22Rv1 (cell line): ENCODE measurements at regions not wholly inside any gene's neighbourhood (a gene's known extent, or its start where the extent isn't known, plus 50 kb on each side); places are given as distances from the start of the nearest gene placed in this dataset.

Experiments
- ZFX ChIP-seq: fragments of 450-650 bp; IDR thresholded peaks from 2 replicates; pipeline ENCODE4 v1.6.1; 2017; ENCODE audit warnings: antibody characterized with exemption, borderline replicate concordance
- TF ChIP-seq, protein P1 (sequence below): fragments of 450-650 bp; IDR thresholded peaks from 2 replicates; pipeline ENCODE4 v1.5.1; 2017; ENCODE audit warnings: mild to moderate bottlenecking

DNA sequence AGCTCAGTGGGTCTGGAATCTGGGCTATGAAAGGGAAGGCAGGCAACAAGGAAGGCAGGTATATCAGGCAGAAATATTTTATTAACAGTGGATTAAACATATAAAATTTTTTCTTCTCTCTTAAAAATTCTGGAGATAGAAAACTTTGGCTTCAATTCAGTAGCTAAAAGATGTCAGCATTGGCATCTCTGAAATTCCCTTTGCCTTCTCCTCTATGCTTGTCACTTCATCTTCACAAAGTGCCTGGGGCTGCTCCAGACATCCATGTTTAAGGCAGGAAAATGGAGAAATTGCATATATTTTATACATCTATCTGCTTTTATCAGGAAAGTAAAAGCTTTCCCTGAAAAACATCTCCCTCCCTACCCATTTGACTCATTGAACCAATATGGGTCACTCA lies 894.1 kb upstream of the API5 start:
- TF ChIP-seq, protein P1, sequence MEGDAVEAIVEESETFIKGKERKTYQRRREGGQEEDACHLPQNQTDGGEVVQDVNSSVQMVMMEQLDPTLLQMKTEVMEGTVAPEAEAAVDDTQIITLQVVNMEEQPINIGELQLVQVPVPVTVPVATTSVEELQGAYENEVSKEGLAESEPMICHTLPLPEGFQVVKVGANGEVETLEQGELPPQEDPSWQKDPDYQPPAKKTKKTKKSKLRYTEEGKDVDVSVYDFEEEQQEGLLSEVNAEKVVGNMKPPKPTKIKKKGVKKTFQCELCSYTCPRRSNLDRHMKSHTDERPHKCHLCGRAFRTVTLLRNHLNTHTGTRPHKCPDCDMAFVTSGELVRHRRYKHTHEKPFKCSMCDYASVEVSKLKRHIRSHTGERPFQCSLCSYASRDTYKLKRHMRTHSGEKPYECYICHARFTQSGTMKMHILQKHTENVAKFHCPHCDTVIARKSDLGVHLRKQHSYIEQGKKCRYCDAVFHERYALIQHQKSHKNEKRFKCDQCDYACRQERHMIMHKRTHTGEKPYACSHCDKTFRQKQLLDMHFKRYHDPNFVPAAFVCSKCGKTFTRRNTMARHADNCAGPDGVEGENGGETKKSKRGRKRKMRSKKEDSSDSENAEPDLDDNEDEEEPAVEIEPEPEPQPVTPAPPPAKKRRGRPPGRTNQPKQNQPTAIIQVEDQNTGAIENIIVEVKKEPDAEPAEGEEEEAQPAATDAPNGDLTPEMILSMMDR = no peak
- TF ChIP-seq ZFX = no peak
